GM12878 (cell line): ENCODE measurements at regions not wholly inside any gene's neighbourhood (a gene's known extent, or its start where the extent isn't known, plus 50 kb on each side); places are given as distances from the start of the nearest gene placed in this dataset.
A peak's percentile ranks its signal among the peaks of the same experiment; 100 is the strongest.

Source experiments
- ATAC-seq: fragments of 200-7000 bp; cut with Tn5 transposase; 3 replicates; pipeline ENCODE4 v1.9.1; 2020; ENCODE audit warnings: mild to moderate bottlenecking, moderate library complexity
- BruUV-seq: library from RNA; stranded (reverse); fragments of 400-500 nt; replicated peaks from 2 replicates; lab custom pipeline; 2021; lab: Mats Ljungman, UMichigan
- CTCF ChIA-PET: fragments of 300-600 bp; sonication (Branson Sonifier 250); formaldehyde crosslinking; extraction: SDS; loops from one replicate; lab custom pipeline; 2021; ENCODE audit warnings: inconsistent platforms; lab: Yijun Ruan, JAX
- POLR2A ChIA-PET: fragments of 350-600 bp; formaldehyde crosslinking; extraction: SDS; loops from one replicate; lab custom pipeline; 2021; ENCODE audit warnings: inconsistent platforms; lab: Charles Lee
- RAD21 ChIA-PET: fragments of 300-600 bp; sonication (Branson Sonifier 250); formaldehyde crosslinking; loops from one replicate; lab custom pipeline; 2023; ENCODE audit warnings: antibody characterized with exemption; ENCODE audit not compliant: unreplicated experiment; lab: Charles Lee
- SMC1A ChIA-PET: fragments of 300-600 bp; sonication (Branson Sonifier 250); formaldehyde crosslinking; loops from one replicate; lab custom pipeline; 2023; ENCODE audit not compliant: unreplicated experiment, uncharacterized antibody; lab: Charles Lee
- DNase-seq: peaks from one replicate; pipeline ENCODE4 v3.0.0-alpha.2; 2011; ENCODE audit warnings: low read depth, low spot score
- FAIRE-seq: peaks from 3 replicates; lab custom pipeline; 2011; peaks lifted over from hg19 to GRCh38; lab: Jason Lieb, UNC
- H2AFZ ChIP-seq: 2 replicates; pipeline ENCODE4 v1.6.0; 2011; ENCODE audit warnings: low read depth, low read length, control low read depth; ENCODE audit not compliant: control insufficient read depth
- H3K27ac ChIP-seq: 2 replicates; pipeline ENCODE4 v1.5.1; 2011; ENCODE audit warnings: control low read depth; ENCODE audit not compliant: control insufficient read depth, insufficient read depth
- H3K27me3 ChIP-seq, 2 experiments: replicated peaks in 1 of 2; 2 replicates each; pipeline versions ENCODE4 v1.6.0 to v1.6.1; 2011; ENCODE audit warnings: low read length in 1 of 2; ENCODE audit not compliant: control insufficient read depth in 2 of 2, insufficient read depth in 2 of 2
- H3K36me3 ChIP-seq, 2 experiments: 2 replicates each; pipeline ENCODE4 v1.5.1; 2011; ENCODE audit warnings: low read length in 1 of 2; ENCODE audit not compliant: control insufficient read depth in 2 of 2, insufficient read depth in 2 of 2
- H3K4me1 ChIP-seq: 2 replicates; pipeline ENCODE4 v1.6.1; 2011; ENCODE audit warnings: mild to moderate bottlenecking, low read length, moderate library complexity, mixed read lengths; ENCODE audit not compliant: control insufficient read depth, insufficient read depth
- H3K4me2 ChIP-seq: 2 replicates; pipeline ENCODE4 v1.6.0; 2011; ENCODE audit warnings: control low read depth; ENCODE audit not compliant: control insufficient read depth, insufficient read depth
- H3K4me3 ChIP-seq: fragments of 200-600 bp; sonication (generic); 2 replicates; pipeline ENCODE4 v1.5.1; 2016
- H3K79me2 ChIP-seq: 2 replicates; pipeline ENCODE4 v1.6.0; 2011; ENCODE audit warnings: low read length; ENCODE audit not compliant: control insufficient read depth, insufficient read depth
- H3K9ac ChIP-seq: 2 replicates; pipeline ENCODE4 v1.8.0; 2011; ENCODE audit warnings: low read length, control low read depth, mixed read lengths; ENCODE audit not compliant: control insufficient read depth, insufficient read depth
- H3K9me3 ChIP-seq: replicated peaks from 3 replicates; pipeline ENCODE4 v1.5.1; 2011; ENCODE audit warnings: mild to moderate bottlenecking, low read length; ENCODE audit not compliant: control insufficient read depth, insufficient read depth
- H4K20me1 ChIP-seq: 2 replicates; pipeline ENCODE4 v1.6.0; 2011; ENCODE audit not compliant: control insufficient read depth, insufficient read depth
- BMI1 ChIP-seq: fragments of 450-650 bp; IDR thresholded peaks from 2 replicates; pipeline ENCODE4 v1.6.1; 2016; ENCODE audit warnings: mild to moderate bottlenecking, moderate library complexity, borderline replicate concordance
- CBX3 ChIP-seq: fragments of 200-600 bp; sonication (generic); IDR thresholded peaks from 2 replicates; pipeline ENCODE4 v1.6.1; 2016; ENCODE audit warnings: low read depth, borderline replicate concordance
- CREB1 ChIP-seq: IDR thresholded peaks from 2 replicates; pipeline ENCODE4 v1.6.1; 2012; ENCODE audit warnings: low read depth, mild to moderate bottlenecking, inconsistent platforms
- CREM ChIP-seq: IDR thresholded peaks from 2 replicates; pipeline ENCODE4 v1.6.1; 2014; ENCODE audit warnings: antibody characterized with exemption, low read depth
- FOXK2 ChIP-seq: fragments of 450-650 bp; IDR thresholded peaks from 2 replicates; pipeline ENCODE4 v1.6.1; 2017; ENCODE audit warnings: mild to moderate bottlenecking, moderate library complexity
- IKZF1 ChIP-seq: fragments of 450-650 bp; conservative IDR thresholded peaks from 2 replicates; pipeline ENCODE4 v1.6.1; 2017; ENCODE audit warnings: antibody characterized with exemption, mild to moderate bottlenecking
- NBN ChIP-seq: fragments of 450-650 bp; IDR thresholded peaks from 2 replicates; pipeline ENCODE4 v1.6.1; 2016
- RAD51 ChIP-seq: fragments of 450-650 bp; IDR thresholded peaks from 2 replicates; pipeline ENCODE4 v1.6.1; 2016; ENCODE audit warnings: moderate library complexity, mild to moderate bottlenecking, inconsistent platforms
- SMARCA5 ChIP-seq: fragments of 450-650 bp; IDR thresholded peaks from 2 replicates; pipeline ENCODE4 v1.6.1; 2017; ENCODE audit warnings: mild to moderate bottlenecking
- SMC3 ChIP-seq: IDR thresholded peaks from 2 replicates; pipeline ENCODE4 v1.6.1; 2011; ENCODE audit warnings: low read length, improper control_type of control experiment, borderline replicate concordance
- YY1 ChIP-seq: IDR thresholded peaks from 2 replicates; pipeline ENCODE4 v1.6.1; 2011; ENCODE audit warnings: low read depth, mild to moderate bottlenecking, low read length
- WGBS: methylation state at CpG from one replicate; pipeline ENCODE4 v1.1.6; 2016; ENCODE audit warnings: low lambda C conversion rate; ENCODE audit not compliant: insufficient replicate concordance, insufficient coverage; ENCODE audit errors: missing lambda C conversion rate; 5-methylcytosine and 5-hydroxymethylcytosine counted together
- in situ Hi-C: fragments of 300-500 bp; cut with MboI; formaldehyde crosslinking; loops from 9 replicates; pipeline ENCODE4 v1.14.3; 2018; ENCODE audit warnings: mixed read lengths
- intact Hi-C: fragments of 100-400 bp; cut with micrococcal nuclease; formaldehyde crosslinking; loops from one replicate; pipeline ENCODE4 v1.14.2; 2022; ENCODE audit not compliant: unreplicated experiment
- TF ChIP-seq, protein P1 (sequence below): fragments of 450-650 bp; IDR thresholded peaks from 2 replicates; pipeline ENCODE4 v1.6.1; 2017; ENCODE audit warnings: mild to moderate bottlenecking, low read depth, inconsistent platforms; ENCODE audit not compliant: poor library complexity, severe bottlenecking
- TF ChIP-seq, protein P2 (sequence below): fragments of 450-650 bp; IDR thresholded peaks from 2 replicates; pipeline ENCODE4 v1.6.1; 2018; ENCODE audit warnings: mild to moderate bottlenecking, low read depth, moderate library complexity; ENCODE audit not compliant: partially characterized antibody
- TF ChIP-seq, protein P3 (sequence below): fragments of 450-650 bp; IDR thresholded peaks from 2 replicates; pipeline ENCODE4 v1.6.1; 2016; ENCODE audit warnings: mild to moderate bottlenecking
- TF ChIP-seq, protein P4 (sequence below): IDR thresholded peaks from 2 replicates; pipeline ENCODE4 v1.6.1; 2011; ENCODE audit warnings: borderline replicate concordance, low read depth, mild to moderate bottlenecking, moderate library complexity, low read length; ENCODE audit not compliant: insufficient read depth, poor library complexity, severe bottlenecking

DNA sequence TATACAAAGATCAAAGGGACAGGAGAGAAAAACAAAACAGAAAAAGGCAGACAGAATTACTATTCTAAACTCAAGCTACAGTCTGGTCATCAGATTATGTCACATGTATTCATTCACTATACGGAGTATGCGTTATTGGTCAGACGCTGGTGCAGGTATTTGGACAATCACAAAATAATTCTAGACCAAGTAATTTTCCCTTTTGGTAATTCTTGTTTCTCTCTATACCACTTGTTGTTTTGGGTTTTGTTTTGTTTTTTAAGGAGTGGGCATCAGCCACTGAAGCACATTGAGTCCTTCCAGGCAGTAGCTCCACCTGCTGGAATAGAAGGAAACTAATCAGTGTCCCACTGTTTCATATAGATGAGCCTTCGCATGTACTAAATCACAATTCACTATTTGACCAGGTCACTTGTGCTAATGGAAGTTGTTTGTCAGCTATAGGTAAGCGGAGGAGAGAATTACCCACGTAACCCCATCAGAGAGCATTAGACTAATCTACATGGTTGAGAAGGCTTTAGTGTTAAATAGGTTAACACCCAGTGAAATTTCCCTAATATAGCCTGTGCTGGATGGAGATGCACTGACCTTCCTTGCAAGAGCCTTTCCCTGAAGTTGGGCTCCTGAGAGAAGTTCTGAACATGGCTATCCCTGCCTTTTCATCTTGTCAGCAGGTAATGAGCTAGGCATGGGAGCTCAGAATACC is 77.9 kb downstream of the TNFAIP3 start:
- H3K79me2 ChIP-seq: peaks cover 9% of the 10 kb centered on the region
- POLR2A ChIA-PET: interaction anchor here (0.6 to 4.8 kb wide), 9 partner anchors 31 to 237 kb away, joined by 3 to 42 read pairs (median 6); no protein-coding TSS in a partner anchor
- peak overlapping the region; percentile 30; the same call in 1 of the 2 replicates for H3K9ac ChIP-seq
- H3K4me1 ChIP-seq: peaks cover 37% of the 10 kb centered on the region
- peak; percentile 72 for ATAC-seq
- H3K9me3 ChIP-seq: no peaks in the 10 kb centered on the region
- intact Hi-C loops: loop anchor here (1.0 to 5.0 kb wide), 3 partner anchors 75 to 238 kb away; no protein-coding TSS in a partner anchor
- BruUV-seq: no TSS peak
- peak overlapping the region; percentile 62 for H2AFZ ChIP-seq
- H3K4me3 ChIP-seq: peak overlapping the region; percentile 37; the same call in 1 of the 2 replicates
- peak overlapping the region; percentile 42 for H3K27ac ChIP-seq
- DNase-seq: no peak
- peak; percentile 18 for FAIRE-seq
- SMC1A ChIA-PET: interaction anchor here (0.7 to 34.9 kb wide), 27 partner anchors 7 to 528 kb away, joined by 3 to 1237 read pairs (median 6); partner anchors contain the start of gene TNFAIP3
- no peaks in the 10 kb centered on the region for H3K36me3 ChIP-seq
- CTCF ChIA-PET: interaction anchor here (0.7 to 16.7 kb wide), 45 partner anchors 9 to 851 kb away, joined by 3 to 712 read pairs (median 6); partner anchors contain the start of gene TNFAIP3
- in situ Hi-C loops: loop anchor here (5.0 kb wide), 3 partner anchors 78 to 238 kb away; partner anchors contain the start of gene TNFAIP3
- peak overlapping the region; percentile 46 for H3K4me2 ChIP-seq
- no peaks in the 10 kb centered on the region for H3K27me3 ChIP-seq
- 1% methylated on average over 6 of the region's 6 CpGs for WGBS
- RAD21 ChIA-PET: interaction anchor here (0.8 to 19.0 kb wide), 26 partner anchors 11 to 286 kb away, joined by 3 to 774 read pairs (median 6); partner anchors contain the start of gene TNFAIP3
- no peaks in the 10 kb centered on the region for H4K20me1 ChIP-seq
- peak; percentile 53; the same call in 1 of the 2 replicates for TF ChIP-seq CREB1
- TF ChIP-seq, protein P1, sequence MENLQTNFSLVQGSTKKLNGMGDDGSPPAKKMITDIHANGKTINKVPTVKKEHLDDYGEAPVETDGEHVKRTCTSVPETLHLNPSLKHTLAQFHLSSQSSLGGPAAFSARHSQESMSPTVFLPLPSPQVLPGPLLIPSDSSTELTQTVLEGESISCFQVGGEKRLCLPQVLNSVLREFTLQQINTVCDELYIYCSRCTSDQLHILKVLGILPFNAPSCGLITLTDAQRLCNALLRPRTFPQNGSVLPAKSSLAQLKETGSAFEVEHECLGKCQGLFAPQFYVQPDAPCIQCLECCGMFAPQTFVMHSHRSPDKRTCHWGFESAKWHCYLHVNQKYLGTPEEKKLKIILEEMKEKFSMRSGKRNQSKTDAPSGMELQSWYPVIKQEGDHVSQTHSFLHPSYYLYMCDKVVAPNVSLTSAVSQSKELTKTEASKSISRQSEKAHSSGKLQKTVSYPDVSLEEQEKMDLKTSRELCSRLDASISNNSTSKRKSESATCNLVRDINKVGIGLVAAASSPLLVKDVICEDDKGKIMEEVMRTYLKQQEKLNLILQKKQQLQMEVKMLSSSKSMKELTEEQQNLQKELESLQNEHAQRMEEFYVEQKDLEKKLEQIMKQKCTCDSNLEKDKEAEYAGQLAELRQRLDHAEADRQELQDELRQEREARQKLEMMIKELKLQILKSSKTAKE: peak; percentile 63
- 0 out of 2 replicates have a peak, but pooled peaks have one; percentile 41 for TF ChIP-seq YY1
- TF ChIP-seq, protein P2, sequence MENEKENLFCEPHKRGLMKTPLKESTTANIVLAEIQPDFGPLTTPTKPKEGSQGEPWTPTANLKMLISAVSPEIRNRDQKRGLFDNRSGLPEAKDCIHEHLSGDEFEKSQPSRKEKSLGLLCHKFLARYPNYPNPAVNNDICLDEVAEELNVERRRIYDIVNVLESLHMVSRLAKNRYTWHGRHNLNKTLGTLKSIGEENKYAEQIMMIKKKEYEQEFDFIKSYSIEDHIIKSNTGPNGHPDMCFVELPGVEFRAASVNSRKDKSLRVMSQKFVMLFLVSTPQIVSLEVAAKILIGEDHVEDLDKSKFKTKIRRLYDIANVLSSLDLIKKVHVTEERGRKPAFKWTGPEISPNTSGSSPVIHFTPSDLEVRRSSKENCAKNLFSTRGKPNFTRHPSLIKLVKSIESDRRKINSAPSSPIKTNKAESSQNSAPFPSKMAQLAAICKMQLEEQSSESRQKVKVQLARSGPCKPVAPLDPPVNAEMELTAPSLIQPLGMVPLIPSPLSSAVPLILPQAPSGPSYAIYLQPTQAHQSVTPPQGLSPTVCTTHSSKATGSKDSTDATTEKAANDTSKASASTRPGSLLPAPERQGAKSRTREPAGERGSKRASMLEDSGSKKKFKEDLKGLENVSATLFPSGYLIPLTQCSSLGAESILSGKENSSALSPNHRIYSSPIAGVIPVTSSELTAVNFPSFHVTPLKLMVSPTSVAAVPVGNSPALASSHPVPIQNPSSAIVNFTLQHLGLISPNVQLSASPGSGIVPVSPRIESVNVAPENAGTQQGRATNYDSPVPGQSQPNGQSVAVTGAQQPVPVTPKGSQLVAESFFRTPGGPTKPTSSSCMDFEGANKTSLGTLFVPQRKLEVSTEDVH: no peak
- TF ChIP-seq, protein P3, sequence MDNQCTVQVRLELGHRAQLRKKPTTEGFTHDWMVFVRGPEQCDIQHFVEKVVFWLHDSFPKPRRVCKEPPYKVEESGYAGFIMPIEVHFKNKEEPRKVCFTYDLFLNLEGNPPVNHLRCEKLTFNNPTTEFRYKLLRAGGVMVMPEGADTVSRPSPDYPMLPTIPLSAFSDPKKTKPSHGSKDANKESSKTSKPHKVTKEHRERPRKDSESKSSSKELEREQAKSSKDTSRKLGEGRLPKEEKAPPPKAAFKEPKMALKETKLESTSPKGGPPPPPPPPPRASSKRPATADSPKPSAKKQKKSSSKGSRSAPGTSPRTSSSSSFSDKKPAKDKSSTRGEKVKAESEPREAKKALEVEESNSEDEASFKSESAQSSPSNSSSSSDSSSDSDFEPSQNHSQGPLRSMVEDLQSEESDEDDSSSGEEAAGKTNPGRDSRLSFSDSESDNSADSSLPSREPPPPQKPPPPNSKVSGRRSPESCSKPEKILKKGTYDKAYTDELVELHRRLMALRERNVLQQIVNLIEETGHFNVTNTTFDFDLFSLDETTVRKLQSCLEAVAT: 0 out of 2 replicates have a peak, but pooled peaks have one; percentile 44
- no peak for TF ChIP-seq FOXK2
- TF ChIP-seq RAD51: peak; percentile 16; the same call in 1 of the 2 replicates
- no peak for TF ChIP-seq CREM
- TF ChIP-seq BMI1: 0 out of 2 replicates have a peak, but pooled peaks have one; percentile 11
- TF ChIP-seq CBX3: no peak
- TF ChIP-seq IKZF1: no peak
- peak; percentile 55; the same call in 1 of the 2 replicates for TF ChIP-seq NBN
- TF ChIP-seq, protein P4, sequence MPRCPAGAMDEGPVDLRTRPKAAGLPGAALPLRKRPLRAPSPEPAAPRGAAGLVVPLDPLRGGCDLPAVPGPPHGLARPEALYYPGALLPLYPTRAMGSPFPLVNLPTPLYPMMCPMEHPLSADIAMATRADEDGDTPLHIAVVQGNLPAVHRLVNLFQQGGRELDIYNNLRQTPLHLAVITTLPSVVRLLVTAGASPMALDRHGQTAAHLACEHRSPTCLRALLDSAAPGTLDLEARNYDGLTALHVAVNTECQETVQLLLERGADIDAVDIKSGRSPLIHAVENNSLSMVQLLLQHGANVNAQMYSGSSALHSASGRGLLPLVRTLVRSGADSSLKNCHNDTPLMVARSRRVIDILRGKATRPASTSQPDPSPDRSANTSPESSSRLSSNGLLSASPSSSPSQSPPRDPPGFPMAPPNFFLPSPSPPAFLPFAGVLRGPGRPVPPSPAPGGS: no peak
- peak; percentile 71 for TF ChIP-seq SMARCA5
- peak; percentile 66 for TF ChIP-seq SMC3
